A673 (cell line): ENCODE measurements at regions not wholly inside any gene's neighbourhood (a gene's known extent, or its start where the extent isn't known, plus 50 kb on each side); places are given as distances from the start of the nearest gene placed in this dataset.

Experiments used
- BruUV-seq: library from RNA; stranded (reverse); fragments of 400-500 nt; replicated peaks from 2 replicates; lab custom pipeline; 2021; lab: Mats Ljungman, UMichigan
- CTCF ChIA-PET: fragments of 300-600 bp; sonication (Branson Sonifier 250); formaldehyde crosslinking; loops from one replicate; lab custom pipeline; 2022; ENCODE audit warnings: antibody characterized with exemption; lab: Charles Lee
- POLR2A ChIA-PET: fragments of 300-600 bp; sonication (Branson Sonifier 250); formaldehyde crosslinking; loops from one replicate; lab custom pipeline; 2022; ENCODE audit warnings: antibody characterized with exemption; ENCODE audit not compliant: low non-redundant PET; lab: Charles Lee
- DNase-seq: peaks from one replicate; pipeline ENCODE4 v3.0.0-alpha.2; 2015; ENCODE audit warnings: low spot score
- H3K27ac ChIP-seq: fragments of 200-600 bp; sonication (generic); 2 replicates; pipeline ENCODE4 v1.5.1; 2016; ENCODE audit warnings: mixed run types, low read depth, mild to moderate bottlenecking, mixed read lengths, antibody characterized with exemption, low read length; ENCODE audit not compliant: poor library complexity, severe bottlenecking
- H3K27me3 ChIP-seq: fragments of 200-600 bp; sonication (generic); replicated peaks from 2 replicates; pipeline ENCODE4 v1.6.1; 2017; ENCODE audit warnings: mixed run types, low read depth, mild to moderate bottlenecking, mixed read lengths, antibody characterized with exemption, low read length; ENCODE audit not compliant: insufficient read depth, poor library complexity
- H3K36me3 ChIP-seq: fragments of 200-600 bp; sonication (generic); 2 replicates; pipeline ENCODE4 v1.6.1; 2016; ENCODE audit warnings: mixed run types, mild to moderate bottlenecking, mixed read lengths, antibody characterized with exemption, low read length; ENCODE audit not compliant: insufficient read depth, poor library complexity, severe bottlenecking
- H3K4me1 ChIP-seq: fragments of 200-600 bp; sonication (generic); 2 replicates; pipeline ENCODE4 v1.6.1; 2017; ENCODE audit warnings: mixed run types, mild to moderate bottlenecking, mixed read lengths, antibody characterized with exemption, low read length; ENCODE audit not compliant: insufficient read depth, poor library complexity, severe bottlenecking
- H3K4me3 ChIP-seq: fragments of 200-600 bp; sonication (generic); 2 replicates; pipeline ENCODE4 v1.5.1; 2016; ENCODE audit warnings: low read depth, mixed run types, mild to moderate bottlenecking, mixed read lengths, low read length; ENCODE audit not compliant: poor library complexity, severe bottlenecking
- H3K9me3 ChIP-seq: fragments of 200-600 bp; sonication (generic); 2 replicates; pipeline ENCODE4 v1.6.1; 2016; ENCODE audit warnings: mixed run types, low read depth, mild to moderate bottlenecking, mixed read lengths, antibody characterized with exemption, low read length; ENCODE audit not compliant: poor library complexity, severe bottlenecking
- EZH2 ChIP-seq: fragments of 200-600 bp; sonication (generic); IDR thresholded peaks from 2 replicates; pipeline ENCODE4 v1.6.1; 2017; ENCODE audit warnings: borderline replicate concordance, low read depth, mild to moderate bottlenecking, mixed read lengths, antibody characterized with exemption, low read length; ENCODE audit not compliant: poor library complexity, severe bottlenecking
- intact Hi-C: fragments of 100-400 bp; cut with micrococcal nuclease; formaldehyde crosslinking; loops from one replicate; pipeline ENCODE4 v1.10.0; 2022; ENCODE audit not compliant: unreplicated experiment
- TF ChIP-seq, protein P1 (sequence below): fragments of 300-800, 200-600 bp; sonication (generic); conservative IDR thresholded peaks from 2 replicates; pipeline ENCODE4 v1.5.1; 2017; ENCODE audit warnings: low read depth, mild to moderate bottlenecking, antibody characterized with exemption, low read length, moderate library complexity, mixed read lengths

GRCh38 chr14:34247605-34248004 is 214.4 kb downstream of the SPTSSA start:
- H3K4me3 ChIP-seq = no peak overlapping the region
- intact Hi-C loops = no loop called here
- TF ChIP-seq, protein P1, sequence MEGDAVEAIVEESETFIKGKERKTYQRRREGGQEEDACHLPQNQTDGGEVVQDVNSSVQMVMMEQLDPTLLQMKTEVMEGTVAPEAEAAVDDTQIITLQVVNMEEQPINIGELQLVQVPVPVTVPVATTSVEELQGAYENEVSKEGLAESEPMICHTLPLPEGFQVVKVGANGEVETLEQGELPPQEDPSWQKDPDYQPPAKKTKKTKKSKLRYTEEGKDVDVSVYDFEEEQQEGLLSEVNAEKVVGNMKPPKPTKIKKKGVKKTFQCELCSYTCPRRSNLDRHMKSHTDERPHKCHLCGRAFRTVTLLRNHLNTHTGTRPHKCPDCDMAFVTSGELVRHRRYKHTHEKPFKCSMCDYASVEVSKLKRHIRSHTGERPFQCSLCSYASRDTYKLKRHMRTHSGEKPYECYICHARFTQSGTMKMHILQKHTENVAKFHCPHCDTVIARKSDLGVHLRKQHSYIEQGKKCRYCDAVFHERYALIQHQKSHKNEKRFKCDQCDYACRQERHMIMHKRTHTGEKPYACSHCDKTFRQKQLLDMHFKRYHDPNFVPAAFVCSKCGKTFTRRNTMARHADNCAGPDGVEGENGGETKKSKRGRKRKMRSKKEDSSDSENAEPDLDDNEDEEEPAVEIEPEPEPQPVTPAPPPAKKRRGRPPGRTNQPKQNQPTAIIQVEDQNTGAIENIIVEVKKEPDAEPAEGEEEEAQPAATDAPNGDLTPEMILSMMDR = no peak
- H3K27ac ChIP-seq = no peak overlapping the region
- H3K4me1 ChIP-seq = no peaks in the 10 kb centered on the region
- POLR2A ChIA-PET = no interaction called here
- no peak for DNase-seq
- H3K9me3 ChIP-seq = no peaks in the 10 kb centered on the region
- no peaks in the 10 kb centered on the region for H3K36me3 ChIP-seq
- H3K27me3 ChIP-seq = no peaks in the 10 kb centered on the region
- no TSS peak for BruUV-seq
- CTCF ChIA-PET = no interaction called here

DNA sequence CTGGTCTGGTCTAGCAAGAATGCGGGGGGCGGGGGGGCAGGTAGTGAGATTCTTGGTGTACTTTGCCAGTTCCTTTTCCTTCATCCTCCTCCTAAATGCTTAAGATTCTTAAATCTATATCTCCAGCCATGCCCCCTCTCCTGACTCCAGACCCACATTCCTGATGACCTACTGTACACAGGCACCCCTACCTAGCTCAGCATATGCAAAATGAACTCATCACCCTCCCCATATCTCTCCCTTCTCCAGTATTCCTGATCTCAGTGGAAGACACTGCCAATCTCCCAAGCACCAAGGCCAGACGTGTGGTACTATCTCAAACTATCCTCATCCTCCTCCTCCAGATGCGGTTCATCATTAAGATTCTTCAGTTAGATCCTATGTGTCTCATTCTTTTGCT is 215.8 kb downstream of the SPTSSA start:
- BruUV-seq = no TSS peak
- Histone ChIP-seq H3K27me3 (no peaks in the 10 kb centered on the region), H3K4me1 (no peaks in the 10 kb centered on the region), H3K4me3 (no peak overlapping the region), H3K9me3 (no peaks in the 10 kb centered on the region), H3K27ac (no peak overlapping the region), H3K36me3 (no peaks in the 10 kb centered on the region)
- intact Hi-C loops = no loop called here
- DNase-seq = no peak
- no peak for TF ChIP-seq EZH2
- TF ChIP-seq, protein P1 = no peak
- ChIA-PET CTCF (no interaction called here), POLR2A (no interaction called here)

DNA sequence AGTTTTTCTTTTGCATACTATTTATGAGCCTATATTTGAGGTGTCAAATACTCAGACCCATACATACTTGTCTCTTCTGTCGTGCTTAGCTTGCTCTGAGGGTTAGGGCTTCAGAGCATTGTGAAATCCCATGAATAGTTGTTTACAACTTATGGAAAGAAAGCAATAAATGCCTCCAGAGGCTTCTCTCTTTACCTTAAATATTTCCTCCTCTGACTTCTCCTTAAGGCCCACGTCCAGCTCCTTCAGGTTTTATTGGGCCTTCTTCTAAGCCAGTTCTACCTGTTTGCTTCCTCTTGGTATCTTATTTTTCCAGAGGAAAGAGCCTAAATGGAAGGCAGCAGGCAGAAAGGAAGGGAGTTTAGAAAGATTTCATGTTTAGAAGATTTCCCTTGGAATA is 218.6 kb downstream of the SPTSSA start:
- intact Hi-C loops = no loop called here
- ChIA-PET POLR2A (no interaction called here), CTCF (no interaction called here)
- H3K4me1 ChIP-seq = no peaks in the 10 kb centered on the region
- no peak overlapping the region for H3K27ac ChIP-seq
- no peak overlapping the region for H3K4me3 ChIP-seq
- no peaks in the 10 kb centered on the region for H3K27me3 ChIP-seq
- no peaks in the 10 kb centered on the region for H3K9me3 ChIP-seq
- no TSS peak for BruUV-seq
- TF ChIP-seq, protein P1 = no peak
- TF ChIP-seq EZH2 = no peak
- no peak for DNase-seq
- H3K36me3 ChIP-seq = no peaks in the 10 kb centered on the region
